ENCODE measurements at regions not wholly inside any gene's neighbourhood (a gene's known extent, or its start where the extent isn't known, plus 50 kb on each side); places are given as distances from the start of the nearest gene placed in this dataset.
"Not testable (repeated sequence)": the region's sequence is repeated elsewhere in the genome, so short reads cannot be mapped to it uniquely, and the experiment has no call there.

DNA sequence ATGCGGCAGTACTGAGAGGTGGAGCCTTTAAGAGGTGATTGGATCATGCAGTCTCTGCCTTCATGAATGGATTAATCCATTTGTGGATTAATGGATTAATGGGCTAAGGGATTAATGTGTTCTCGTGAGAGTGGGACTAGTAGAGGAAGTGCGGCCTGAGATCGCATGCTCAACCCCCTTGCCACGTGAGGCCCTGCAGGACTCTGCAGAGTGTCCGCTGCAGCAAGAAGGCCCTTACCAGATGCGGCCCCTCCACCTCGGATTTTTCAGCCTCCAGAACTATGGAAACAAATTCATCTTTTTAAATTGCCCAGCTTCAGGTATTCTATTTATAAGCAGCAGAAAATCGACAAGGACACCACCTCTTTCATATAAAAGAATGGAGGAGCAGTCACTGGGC lies 148.8 kb downstream of the TPRA1 start:
- DNase-seq (no peak), ATAC-seq (ENCODE audit: low FRiP score) (no peak)
- no peaks in the 10 kb centered on the region for H3K9me3 ChIP-seq (ENCODE audit: control insufficient read depth, low read length)
- no peaks in the 10 kb centered on the region for H3K27me3 ChIP-seq (ENCODE audit: control insufficient read depth in 1 of 2, insufficient read depth in 2 of 2, low read length in 1 of 2)
- no peaks in the 10 kb centered on the region for H3K4me1 ChIP-seq (ENCODE audit: control insufficient read depth in 1 of 2, insufficient read depth in 2 of 2, low read length in 2 of 2)
- H3K4me3 ChIP-seq (ENCODE audit: low read length in 2 of 2), result no peak overlapping the region
- 80 to 81% methylated on average over 9 of the region's 9 CpGs for WGBS, 2 donors
- H3K36me3 ChIP-seq (ENCODE audit: control insufficient read depth in 1 of 2, insufficient read depth in 2 of 2, low read length in 1 of 2), result no peaks in the 10 kb centered on the region
- intact Hi-C loops (cut with DNase I), result no loop called here
- H3K27ac ChIP-seq (ENCODE audit: low read depth in 1 of 2, low read length in 2 of 2), result no peak overlapping the region

DNA sequence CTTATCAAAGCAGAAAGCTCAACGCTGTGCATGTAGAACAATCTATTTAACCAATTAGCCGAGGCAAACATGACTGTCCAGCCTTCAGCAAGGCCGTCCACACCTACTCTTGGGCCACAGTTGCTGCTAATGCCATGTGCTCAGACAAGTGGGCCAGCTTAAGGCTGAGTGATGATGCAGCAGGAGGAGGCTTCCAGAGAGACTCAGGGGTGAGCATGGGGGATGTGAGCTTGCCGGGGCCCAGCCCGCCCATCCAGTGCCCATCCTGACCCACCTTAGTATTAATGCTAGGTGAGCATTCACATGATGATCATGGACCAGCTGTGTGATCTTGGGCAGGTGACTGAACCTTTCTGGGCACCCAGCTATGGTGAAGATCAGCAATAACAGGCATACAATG lies 150.1 kb downstream of the TPRA1 start:
- H3K9me3 ChIP-seq (ENCODE audit: control insufficient read depth, low read length), result no peaks in the 10 kb centered on the region
- no peak overlapping the region for H3K27ac ChIP-seq (ENCODE audit: low read depth in 1 of 2, low read length in 2 of 2)
- intact Hi-C loops (cut with DNase I), result no loop called here
- H3K27me3 ChIP-seq (ENCODE audit: control insufficient read depth in 1 of 2, insufficient read depth in 2 of 2, low read length in 1 of 2), result no peaks in the 10 kb centered on the region
- H3K36me3 ChIP-seq (ENCODE audit: control insufficient read depth in 1 of 2, insufficient read depth in 2 of 2, low read length in 1 of 2), result no peaks in the 10 kb centered on the region
- DNase-seq (no peak), ATAC-seq (ENCODE audit: low FRiP score) (no peak)
- WGBS, 2 donors, result 93% methylated on average over 5 of the region's 5 CpGs
- no peaks in the 10 kb centered on the region for H3K4me1 ChIP-seq (ENCODE audit: control insufficient read depth in 1 of 2, insufficient read depth in 2 of 2, low read length in 2 of 2)
- no peak overlapping the region for H3K4me3 ChIP-seq (ENCODE audit: low read length in 2 of 2)

GRCh38 chr3:127439621-127440020 lies 150.9 kb downstream of the TPRA1 start:
- DNase-seq (no peak), ATAC-seq (ENCODE audit: low FRiP score) (no peak)
- Histone ChIP-seq H3K9me3 (ENCODE audit: control insufficient read depth, low read length) (no peaks in the 10 kb centered on the region), H3K27me3 (ENCODE audit: control insufficient read depth in 1 of 2, insufficient read depth in 2 of 2, low read length in 1 of 2) (no peaks in the 10 kb centered on the region), H3K36me3 (ENCODE audit: control insufficient read depth in 1 of 2, insufficient read depth in 2 of 2, low read length in 1 of 2) (no peaks in the 10 kb centered on the region), H3K4me3 (ENCODE audit: low read length in 2 of 2) (no peak overlapping the region), H3K4me1 (ENCODE audit: control insufficient read depth in 1 of 2, insufficient read depth in 2 of 2, low read length in 2 of 2) (no peaks in the 10 kb centered on the region), H3K27ac (ENCODE audit: low read depth in 1 of 2, low read length in 2 of 2) (no peak overlapping the region)
- WGBS, 2 donors, result 78 to 87% methylated on average over 5 of the region's 5 CpGs
- intact Hi-C loops (cut with DNase I), result no loop called here

- no peak for ATAC-seq (ENCODE audit: low FRiP score)
- Histone ChIP-seq H3K27ac (ENCODE audit: low read depth in 1 of 2, low read length in 2 of 2) (no peak overlapping the region), H3K4me1 (ENCODE audit: control insufficient read depth in 1 of 2, insufficient read depth in 2 of 2, low read length in 2 of 2) (no peaks in the 10 kb centered on the region), H3K36me3 (ENCODE audit: control insufficient read depth in 1 of 2, insufficient read depth in 2 of 2, low read length in 1 of 2) (no peaks in the 10 kb centered on the region), H3K9me3 (ENCODE audit: control insufficient read depth, low read length) (no peaks in the 10 kb centered on the region), H3K27me3 (ENCODE audit: control insufficient read depth in 1 of 2, insufficient read depth in 2 of 2, low read length in 1 of 2) (no peaks in the 10 kb centered on the region), H3K4me3 (ENCODE audit: low read length in 2 of 2) (no peak overlapping the region)
- DNase-seq, result no peak
- 91% methylated on average over 3 of the region's 3 CpGs for WGBS, 2 donors
- intact Hi-C loops (cut with DNase I), result no loop called here
These were observed 151.1 kb upstream of the PRR20G start for GRCh38 chr3:127438951-127439350.

DNA sequence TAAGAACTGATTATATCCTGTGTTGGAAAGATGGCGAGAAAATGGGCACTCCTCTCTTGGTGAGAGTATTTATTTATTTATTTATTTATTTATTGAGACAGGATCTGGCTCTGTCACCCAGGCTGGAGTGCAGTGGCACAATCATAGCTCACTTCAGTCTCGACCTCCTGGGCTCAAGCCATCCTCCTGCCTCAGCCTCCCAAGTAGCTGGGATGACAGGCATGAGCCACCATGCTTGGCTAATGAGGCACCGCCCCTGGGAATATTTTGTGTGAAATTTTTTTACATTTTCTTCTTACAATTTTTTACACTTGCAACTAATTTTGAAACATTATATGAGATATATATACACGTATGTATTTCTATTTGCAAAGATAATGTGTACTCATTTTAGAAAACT lies 150.5 kb upstream of the PRR20G start:
- intact Hi-C loops (cut with DNase I), result no loop called here
- no peak for ATAC-seq (ENCODE audit: low FRiP score)

GRCh38 chr3:127435299-127435698 lies 147.5 kb upstream of the PRR20G start:
- ATAC-seq (ENCODE audit: low FRiP score); H3K4me3 ChIP-seq (ENCODE audit: low read length in 2 of 2); H3K4me1 ChIP-seq (ENCODE audit: control insufficient read depth in 1 of 2, insufficient read depth in 2 of 2, low read length in 2 of 2); H3K27me3 ChIP-seq (ENCODE audit: control insufficient read depth in 1 of 2, insufficient read depth in 2 of 2, low read length in 1 of 2); H3K27ac ChIP-seq (ENCODE audit: low read depth in 1 of 2, low read length in 2 of 2); H3K36me3 ChIP-seq (ENCODE audit: control insufficient read depth in 1 of 2, insufficient read depth in 2 of 2, low read length in 1 of 2); H3K9me3 ChIP-seq (ENCODE audit: control insufficient read depth, low read length); intact Hi-C loops (cut with DNase I); DNase-seq: not testable (repeated sequence)
- 83 to 100% methylated on average over 2 of the region's 2 CpGs for WGBS, 2 donors

More for the DNA sequence above, 150.5 kb upstream of the PRR20G start:
- H3K4me3 ChIP-seq (ENCODE audit: low read length in 2 of 2), result no peak overlapping the region
- H3K4me1 ChIP-seq (ENCODE audit: control insufficient read depth in 1 of 2, insufficient read depth in 2 of 2, low read length in 2 of 2), result no peaks in the 10 kb centered on the region
- no peak for DNase-seq
- no peaks in the 10 kb centered on the region for H3K9me3 ChIP-seq (ENCODE audit: control insufficient read depth, low read length)
- WGBS, 2 donors, result 88 to 90% methylated on average over 4 of the region's 4 CpGs
- no peaks in the 10 kb centered on the region for H3K36me3 ChIP-seq (ENCODE audit: control insufficient read depth in 1 of 2, insufficient read depth in 2 of 2, low read length in 1 of 2)
- no peaks in the 10 kb centered on the region for H3K27me3 ChIP-seq (ENCODE audit: control insufficient read depth in 1 of 2, insufficient read depth in 2 of 2, low read length in 1 of 2)
- no peak overlapping the region for H3K27ac ChIP-seq (ENCODE audit: low read depth in 1 of 2, low read length in 2 of 2)

GRCh38 chr3:127431066-127431465 lies 143.2 kb upstream of the PRR20G start:
- no peaks in the 10 kb centered on the region for H3K27me3 ChIP-seq (ENCODE audit: control insufficient read depth in 1 of 2, insufficient read depth in 2 of 2, low read length in 1 of 2)
- 44 to 48% methylated on average over 6 of the region's 6 CpGs for WGBS, 2 donors
- ATAC-seq (ENCODE audit: low FRiP score), result no peak
- no peak overlapping the region for H3K4me3 ChIP-seq (ENCODE audit: low read length in 2 of 2)
- no peaks in the 10 kb centered on the region for H3K36me3 ChIP-seq (ENCODE audit: control insufficient read depth in 1 of 2, insufficient read depth in 2 of 2, low read length in 1 of 2)
- no peaks in the 10 kb centered on the region for H3K4me1 ChIP-seq (ENCODE audit: control insufficient read depth in 1 of 2, insufficient read depth in 2 of 2, low read length in 2 of 2)
- no peak for DNase-seq
- no peaks in the 10 kb centered on the region for H3K9me3 ChIP-seq (ENCODE audit: control insufficient read depth, low read length)
- H3K27ac ChIP-seq (ENCODE audit: low read depth in 1 of 2, low read length in 2 of 2), result no peak overlapping the region
- intact Hi-C loops (cut with DNase I), result no loop called here

DNA sequence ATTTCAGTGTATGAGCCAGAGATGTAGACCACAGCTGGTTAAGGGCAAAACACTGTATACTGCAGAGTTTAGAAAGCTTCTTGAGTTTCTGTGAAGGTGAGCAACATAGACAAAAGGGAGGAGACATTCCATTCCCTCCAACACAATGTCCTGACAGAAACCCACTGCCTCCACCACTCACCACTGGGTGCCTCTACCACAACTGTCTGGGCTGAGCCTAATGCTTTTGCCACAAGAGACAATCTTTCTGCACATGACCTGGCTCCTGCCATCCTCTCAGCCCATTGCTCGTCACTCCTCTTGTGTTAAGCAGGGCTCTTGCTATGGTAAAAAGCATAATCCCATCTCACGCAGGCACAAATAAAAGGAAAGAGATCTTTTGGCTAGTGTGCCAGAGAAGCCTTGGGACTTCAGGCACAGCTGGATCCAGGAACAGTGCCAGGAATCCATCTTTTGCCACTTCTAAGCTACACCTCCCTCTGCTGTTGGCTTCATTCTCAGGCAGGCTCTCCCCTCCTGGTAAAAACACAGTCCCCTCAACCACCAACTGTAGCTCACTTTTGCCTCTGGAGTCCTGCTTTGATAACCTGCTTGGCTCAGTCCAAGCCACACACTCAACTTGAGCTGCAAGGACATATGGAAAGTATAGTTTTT lies 140.6 kb upstream of the PRR20G start:
- no peak overlapping the region for H3K4me3 ChIP-seq (ENCODE audit: low read length in 2 of 2)
- no peaks in the 10 kb centered on the region for H3K36me3 ChIP-seq (ENCODE audit: control insufficient read depth in 1 of 2, insufficient read depth in 2 of 2, low read length in 1 of 2)
- ATAC-seq (ENCODE audit: low FRiP score) (no peak), DNase-seq (no peak)
- H3K4me1 ChIP-seq (ENCODE audit: control insufficient read depth in 1 of 2, insufficient read depth in 2 of 2, low read length in 2 of 2), result no peaks in the 10 kb centered on the region
- intact Hi-C loops (cut with DNase I), result no loop called here
- 79 to 84% methylated on average over 2 of the region's 2 CpGs for WGBS, 2 donors
- no peak overlapping the region for H3K27ac ChIP-seq (ENCODE audit: low read depth in 1 of 2, low read length in 2 of 2)
- H3K27me3 ChIP-seq (ENCODE audit: control insufficient read depth in 1 of 2, insufficient read depth in 2 of 2, low read length in 1 of 2), result no peaks in the 10 kb centered on the region
- no peaks in the 10 kb centered on the region for H3K9me3 ChIP-seq (ENCODE audit: control insufficient read depth, low read length)

DNA sequence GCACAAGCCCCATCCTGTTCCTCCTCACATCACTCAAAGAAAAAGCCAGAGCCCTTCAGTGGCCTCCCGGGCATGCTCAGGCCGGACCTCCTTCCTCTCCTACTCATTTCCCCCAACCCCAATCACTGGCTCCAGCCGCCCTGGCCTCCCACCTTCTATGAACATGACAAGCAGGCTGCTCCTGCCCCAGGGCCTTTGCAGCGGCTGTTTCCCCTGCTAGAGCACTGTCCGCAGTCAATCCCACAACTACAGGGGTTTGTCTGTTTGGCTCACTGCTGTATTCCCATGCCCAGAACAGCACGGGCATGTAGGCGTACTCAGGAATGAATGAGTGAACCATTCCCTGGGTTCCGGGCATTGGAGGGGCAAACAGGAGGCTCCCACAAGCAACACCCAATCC lies 139.8 kb upstream of the PRR20G start:
- intact Hi-C loops (cut with DNase I), result no loop called here
- Histone ChIP-seq H3K27ac (ENCODE audit: low read depth in 1 of 2, low read length in 2 of 2) (no peak overlapping the region), H3K9me3 (ENCODE audit: control insufficient read depth, low read length) (no peaks in the 10 kb centered on the region), H3K4me3 (ENCODE audit: low read length in 2 of 2) (no peak overlapping the region), H3K4me1 (ENCODE audit: control insufficient read depth in 1 of 2, insufficient read depth in 2 of 2, low read length in 2 of 2) (no peaks in the 10 kb centered on the region), H3K36me3 (ENCODE audit: control insufficient read depth in 1 of 2, insufficient read depth in 2 of 2, low read length in 1 of 2) (no peaks in the 10 kb centered on the region), H3K27me3 (ENCODE audit: control insufficient read depth in 1 of 2, insufficient read depth in 2 of 2, low read length in 1 of 2) (no peaks in the 10 kb centered on the region)
- 68 to 76% methylated on average over 8 of the region's 8 CpGs for WGBS, 2 donors
- no peak for ATAC-seq (ENCODE audit: low FRiP score)
- no peak for DNase-seq
